Adrenal gland (tissue), 5 donors: ENCODE measurements at regions not wholly inside any gene's neighbourhood (a gene's known extent, or its start where the extent isn't known, plus 50 kb on each side); places are given as distances from the start of the nearest gene placed in this dataset.

Source experiments
- POLR2A ChIP-seq, 2 donors: fragments of 450-650 bp; IDR thresholded peaks; one replicate each; pipeline ENCODE4 v1.6.1; 2017; ENCODE audit warnings: antibody characterized with exemption in 2 of 2, mild to moderate bottlenecking in 2 of 2, moderate library complexity in 1 of 2
- TF ChIP-seq, protein P1 (sequence below), 6 experiments: fragments of 450-650 bp in 4 of 6; fragments of 200-600 bp in 2 of 6; sonication (generic) in 1 of 6; IDR thresholded peaks; 1 replicate in 5 of 6; 2 replicates in 1 of 6; pipeline versions ENCODE4 v1.5.1 to v1.8.0; 2016 to 2021; ENCODE audit warnings: antibody characterized with exemption in 6 of 6, mild to moderate bottlenecking in 2 of 6, moderate library complexity in 1 of 6
- donor health status: DM: no; HTN: no; CAD: no.

DNA sequence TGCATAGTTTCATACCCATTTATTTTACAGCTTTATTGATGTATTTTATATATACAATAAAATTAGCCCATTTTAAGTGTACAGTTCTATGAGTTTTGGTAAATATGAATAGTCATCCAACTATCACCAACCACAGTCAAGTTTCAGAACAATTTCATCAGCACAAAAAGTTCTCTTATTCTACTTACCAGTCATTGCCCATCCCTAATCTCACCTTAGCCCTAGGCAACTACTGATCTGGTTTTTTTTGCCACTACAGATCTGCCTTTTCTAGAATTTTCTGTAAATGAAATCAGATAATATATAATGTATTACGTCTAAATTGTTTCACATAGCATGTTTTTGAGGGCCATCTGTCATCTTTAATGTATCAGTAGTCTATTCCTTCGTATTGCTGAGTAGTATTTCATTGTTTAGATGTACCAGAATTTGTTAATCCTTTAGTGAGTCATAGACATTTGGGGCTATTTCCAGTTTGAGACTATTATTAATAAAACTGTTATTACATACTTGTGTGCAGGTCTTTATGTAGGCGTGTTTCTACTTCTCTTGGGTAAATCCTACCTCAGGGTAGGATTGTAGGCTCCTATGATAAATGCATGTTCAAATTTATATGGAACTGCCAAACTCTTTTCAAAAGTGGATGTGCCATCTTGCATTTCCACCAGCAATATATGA lies 198.5 kb upstream of the ADAMTSL1 start:
- TF ChIP-seq POLR2A (IDR thresholded peaks at IDR 0.05), result no peak
- TF ChIP-seq, protein P1, sequence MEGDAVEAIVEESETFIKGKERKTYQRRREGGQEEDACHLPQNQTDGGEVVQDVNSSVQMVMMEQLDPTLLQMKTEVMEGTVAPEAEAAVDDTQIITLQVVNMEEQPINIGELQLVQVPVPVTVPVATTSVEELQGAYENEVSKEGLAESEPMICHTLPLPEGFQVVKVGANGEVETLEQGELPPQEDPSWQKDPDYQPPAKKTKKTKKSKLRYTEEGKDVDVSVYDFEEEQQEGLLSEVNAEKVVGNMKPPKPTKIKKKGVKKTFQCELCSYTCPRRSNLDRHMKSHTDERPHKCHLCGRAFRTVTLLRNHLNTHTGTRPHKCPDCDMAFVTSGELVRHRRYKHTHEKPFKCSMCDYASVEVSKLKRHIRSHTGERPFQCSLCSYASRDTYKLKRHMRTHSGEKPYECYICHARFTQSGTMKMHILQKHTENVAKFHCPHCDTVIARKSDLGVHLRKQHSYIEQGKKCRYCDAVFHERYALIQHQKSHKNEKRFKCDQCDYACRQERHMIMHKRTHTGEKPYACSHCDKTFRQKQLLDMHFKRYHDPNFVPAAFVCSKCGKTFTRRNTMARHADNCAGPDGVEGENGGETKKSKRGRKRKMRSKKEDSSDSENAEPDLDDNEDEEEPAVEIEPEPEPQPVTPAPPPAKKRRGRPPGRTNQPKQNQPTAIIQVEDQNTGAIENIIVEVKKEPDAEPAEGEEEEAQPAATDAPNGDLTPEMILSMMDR (IDR thresholded peaks at IDR 0.05), result no peak
